Globus pallidus (tissue), 1 donor: ENCODE measurements at regions not wholly inside any gene's neighbourhood (a gene's known extent, or its start where the extent isn't known, plus 50 kb on each side); places are given as distances from the start of the nearest gene placed in this dataset.
A peak's percentile ranks its signal among the peaks of the same experiment; 100 is the strongest.

Experiments used
- DNase-seq: peaks from one replicate; pipeline ENCODE4 v3.0.0-alpha.2; 2015; ENCODE audit warnings: low spot score

- peak; percentile 14 for DNase-seq
These were observed 355.8 kb upstream of the LYPLAL1 start for GRCh38 chr1:218817691-218818465.

GRCh38 chr1:218823291-218823900, 350.3 kb upstream of the LYPLAL1 start:
- DNase-seq: no peak

GRCh38 chr1:218827486-218827885, 346.2 kb upstream of the LYPLAL1 start:
- DNase-seq: no peak

- no peak for DNase-seq
These were observed 345.5 kb upstream of the LYPLAL1 start for GRCh38 chr1:218828125-218828650.

GRCh38 chr1:218829097-218829496, 344.6 kb upstream of the LYPLAL1 start:
- DNase-seq: no peak

GRCh38 chr1:218835609-218836008, 338.1 kb upstream of the LYPLAL1 start:
- no peak for DNase-seq

GRCh38 chr1:218836264-218836663, 337.4 kb upstream of the LYPLAL1 start:
- DNase-seq: no peak

GRCh38 chr1:218837051-218837450, 336.6 kb upstream of the LYPLAL1 start:
- no peak for DNase-seq

GRCh38 chr1:218845589-218845988, 328.1 kb upstream of the LYPLAL1 start:
- DNase-seq: no peak

GRCh38 chr1:218846181-218846580, 327.5 kb upstream of the LYPLAL1 start:
- DNase-seq: no peak

GRCh38 chr1:218847089-218847768, 326.4 kb upstream of the LYPLAL1 start:
- DNase-seq: no peak

- DNase-seq: no peak
These were observed 325.7 kb upstream of the LYPLAL1 start for GRCh38 chr1:218848009-218848408.

GRCh38 chr1:218850367-218850766, 323.3 kb upstream of the LYPLAL1 start:
- no peak for DNase-seq

- DNase-seq: no peak
These were observed 322.1 kb upstream of the LYPLAL1 start for GRCh38 chr1:218851586-218851985.

- no peak for DNase-seq
These were observed 321.2 kb upstream of the LYPLAL1 start for GRCh38 chr1:218852527-218852926.

- no peak for DNase-seq
These were observed 309.7 kb upstream of the LYPLAL1 start for GRCh38 chr1:218863987-218864386.

GRCh38 chr1:218865591-218865990, 308.1 kb upstream of the LYPLAL1 start:
- DNase-seq: no peak

- no peak for DNase-seq
These were observed 307.2 kb upstream of the LYPLAL1 start for GRCh38 chr1:218866507-218866906.

GRCh38 chr1:218867066-218867465, 306.6 kb upstream of the LYPLAL1 start:
- DNase-seq: no peak

- no peak for DNase-seq
These were observed 305.6 kb upstream of the LYPLAL1 start for GRCh38 chr1:218867941-218868626.

- DNase-seq: no peak
These were observed 304.4 kb upstream of the LYPLAL1 start for GRCh38 chr1:218869276-218869675.

- no peak for DNase-seq
These were observed 301.7 kb upstream of the LYPLAL1 start for GRCh38 chr1:218872026-218872425.
